DOHH2 (cell line): ENCODE measurements at regions not wholly inside any gene's neighbourhood (a gene's known extent, or its start where the extent isn't known, plus 50 kb on each side); places are given as distances from the start of the nearest gene placed in this dataset.

ENCODE experiments used
- H3F3A ChIP-seq: fragments of 200-600 bp; sonication (generic), shearing (Covaris generic); 2 replicates; pipeline ENCODE4 v1.6.0; 2016; ENCODE audit warnings: antibody characterized with exemption, mild to moderate bottlenecking; ENCODE audit not compliant: control insufficient read depth, insufficient read depth
- H3K27ac ChIP-seq: fragments of 200-600 bp; sonication (generic); 2 replicates; pipeline ENCODE4 v1.5.1; 2014; ENCODE audit warnings: low read depth, mild to moderate bottlenecking, low read length, moderate library complexity
- H3K27me3 ChIP-seq: fragments of 200-600 bp; sonication (generic); 2 replicates; pipeline ENCODE4 v1.6.1; 2014; ENCODE audit warnings: mild to moderate bottlenecking, low read length, mixed read lengths; ENCODE audit not compliant: control insufficient read depth
- H3K36me3 ChIP-seq: fragments of 200-600 bp; sonication (generic); 2 replicates; pipeline ENCODE4 v1.6.1; 2014; ENCODE audit warnings: mild to moderate bottlenecking, low read length, moderate library complexity, mixed read lengths; ENCODE audit not compliant: control insufficient read depth
- H3K4me1 ChIP-seq: fragments of 200-600 bp; sonication (generic); 2 replicates; pipeline ENCODE4 v1.6.1; 2014; ENCODE audit warnings: mild to moderate bottlenecking, low read length, mixed read lengths; ENCODE audit not compliant: control insufficient read depth
- H3K4me2 ChIP-seq: fragments of 200-600 bp; sonication (generic); 2 replicates; pipeline ENCODE4 v1.6.0; 2014; ENCODE audit warnings: mild to moderate bottlenecking, low read length, moderate library complexity
- H3K4me3 ChIP-seq: fragments of 200-600 bp; sonication (generic); 2 replicates; pipeline ENCODE4 v1.5.1; 2014; ENCODE audit warnings: mild to moderate bottlenecking, low read length, mixed read lengths
- H3K79me2 ChIP-seq: fragments of 200-600 bp; sonication (generic); 2 replicates; pipeline ENCODE4 v1.6.1; 2014; ENCODE audit warnings: mild to moderate bottlenecking, low read length, mixed read lengths; ENCODE audit not compliant: control insufficient read depth
- H3K9me2 ChIP-seq: fragments of 200-600 bp; sonication (generic); replicated peaks from 2 replicates; pipeline ENCODE4 v1.6.1; 2014; ENCODE audit warnings: mild to moderate bottlenecking, low read length, mixed read lengths; ENCODE audit not compliant: control insufficient read depth
- H3K9me3 ChIP-seq: fragments of 200-600 bp; sonication (generic); 2 replicates; pipeline ENCODE4 v1.6.1; 2014; ENCODE audit warnings: antibody characterized with exemption, low read length, mixed read lengths; ENCODE audit not compliant: control insufficient read depth, insufficient read depth
- H4K20me1 ChIP-seq: fragments of 200-600 bp; sonication (generic); 2 replicates; pipeline ENCODE4 v1.6.0; 2014; ENCODE audit warnings: low read depth, mild to moderate bottlenecking, antibody characterized with exemption, low read length, moderate library complexity; ENCODE audit not compliant: control insufficient read depth, insufficient read depth
- CTCF ChIP-seq: fragments of 200-600 bp; sonication (generic); IDR thresholded peaks from one replicate; pipeline ENCODE4 v1.5.1; 2014; ENCODE audit warnings: antibody characterized with exemption, mild to moderate bottlenecking, low read depth, low read length; ENCODE audit not compliant: poor library complexity, severe bottlenecking
- EZH2phosphoT487 ChIP-seq: fragments of 200-600 bp; sonication (generic); IDR thresholded peaks from 2 replicates; pipeline ENCODE4 v1.6.1; 2017; ENCODE audit warnings: borderline replicate concordance, mild to moderate bottlenecking, antibody characterized with exemption, low read length, moderate library complexity, mixed read lengths

DNA sequence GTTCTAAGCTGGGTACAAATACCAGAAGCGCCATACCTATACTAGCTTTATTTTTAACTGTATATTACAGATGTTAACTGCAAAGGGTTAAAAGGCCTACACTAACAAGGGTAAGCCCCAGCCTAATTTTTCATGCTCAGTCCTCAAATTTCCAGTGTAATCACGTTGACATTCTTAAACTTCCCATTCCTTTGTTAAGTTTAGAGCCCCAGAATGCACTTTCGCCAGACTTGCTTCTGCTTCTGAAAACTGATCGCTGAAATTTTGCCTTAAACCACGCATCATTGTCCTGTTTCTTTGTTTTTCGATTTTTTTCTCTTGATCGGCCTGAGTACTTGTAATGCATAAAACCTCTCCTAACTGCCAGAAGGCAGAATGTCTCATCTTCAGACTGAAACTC lies 2141.9 kb upstream of the AGA start:
- Histone ChIP-seq H3K27me3 (no peaks in the 10 kb centered on the region), H3K9me2 (no peaks in the 10 kb centered on the region), H3K4me3 (no peak overlapping the region), H3K4me2 (no peak overlapping the region), H3F3A (no peaks in the 10 kb centered on the region), H3K9me3 (no peaks in the 10 kb centered on the region), H3K79me2 (no peaks in the 10 kb centered on the region), H3K4me1 (no peaks in the 10 kb centered on the region), H4K20me1 (no peaks in the 10 kb centered on the region), H3K36me3 (no peaks in the 10 kb centered on the region), H3K27ac (no peak overlapping the region)
- no peak for TF ChIP-seq CTCF
- no peak for TF ChIP-seq EZH2phosphoT487

- Histone ChIP-seq H3K9me3 (no peaks in the 10 kb centered on the region), H3K27ac (no peak overlapping the region), H4K20me1 (no peaks in the 10 kb centered on the region), H3K4me1 (no peaks in the 10 kb centered on the region), H3K4me3 (no peak overlapping the region), H3K36me3 (no peaks in the 10 kb centered on the region), H3K4me2 (no peak overlapping the region), H3K9me2 (no peaks in the 10 kb centered on the region), H3F3A (no peaks in the 10 kb centered on the region), H3K27me3 (no peaks in the 10 kb centered on the region), H3K79me2 (no peaks in the 10 kb centered on the region)
- TF ChIP-seq EZH2phosphoT487 (no peak), CTCF (no peak)
Observed at GRCh38 chr4:179585761-179586160, 2143.5 kb upstream of the AGA start.

GRCh38 chr4:179586460-179586859 lies 2144.2 kb upstream of the AGA start:
- H3K27me3 ChIP-seq = no peaks in the 10 kb centered on the region
- no peaks in the 10 kb centered on the region for H3K9me3 ChIP-seq
- no peak overlapping the region for H3K27ac ChIP-seq
- H3K79me2 ChIP-seq = no peaks in the 10 kb centered on the region
- H3F3A ChIP-seq = no peaks in the 10 kb centered on the region
- H3K4me1 ChIP-seq = no peaks in the 10 kb centered on the region
- H3K4me3 ChIP-seq = no peak overlapping the region
- no peaks in the 10 kb centered on the region for H3K9me2 ChIP-seq
- TF ChIP-seq CTCF (no peak), EZH2phosphoT487 (no peak)
- H3K4me2 ChIP-seq = no peak overlapping the region
- H4K20me1 ChIP-seq = no peaks in the 10 kb centered on the region
- H3K36me3 ChIP-seq = no peaks in the 10 kb centered on the region
